ENCODE measurements at regions not wholly inside any gene's neighbourhood (a gene's known extent, or its start where the extent isn't known, plus 50 kb on each side); places are given as distances from the start of the nearest gene placed in this dataset.

DNA sequence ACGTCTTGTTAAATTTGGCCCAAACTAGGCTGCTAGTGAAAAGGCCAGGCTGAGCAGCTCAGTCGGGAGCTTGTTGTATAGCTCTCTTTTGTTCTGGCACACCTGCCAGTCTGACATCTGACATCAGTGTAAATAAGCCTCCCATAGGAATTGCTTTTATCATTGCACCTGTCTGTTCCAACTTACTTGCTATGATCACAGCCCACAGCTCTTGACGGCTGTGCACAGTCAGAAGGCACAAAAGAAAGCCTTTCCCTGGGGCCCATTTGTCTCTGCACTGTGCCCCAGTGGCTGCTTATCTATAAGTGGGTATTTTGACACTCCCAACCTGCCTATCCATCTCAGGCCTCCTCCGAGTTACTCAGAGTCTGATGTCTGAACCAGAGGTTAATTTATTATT lies 324.5 kb downstream of the NUAK1 start:
- Histone ChIP-seq H3K4me1 (peaks cover 0 to 8% (median 5%) of the 10 kb centered on the region in 4 donors), H3K9me3 (no peaks in the 10 kb centered on the region), H3K36me3 (no peaks in the 10 kb centered on the region), H3K27me3 (no peaks in the 10 kb centered on the region), H3K27ac (replicated peaks in 1 of 4) (no peak overlapping the region), H3K4me3 (no peak overlapping the region)
- TF ChIP-seq POLR2A (IDR thresholded peaks at IDR 0.05; ENCODE audit: low read depth) (no peak), POLR2AphosphoS5 (IDR thresholded peaks at IDR 0.05) (no peak), EP300 (IDR thresholded peaks at IDR 0.05) (no peak)
- TF ChIP-seq, protein P1, sequence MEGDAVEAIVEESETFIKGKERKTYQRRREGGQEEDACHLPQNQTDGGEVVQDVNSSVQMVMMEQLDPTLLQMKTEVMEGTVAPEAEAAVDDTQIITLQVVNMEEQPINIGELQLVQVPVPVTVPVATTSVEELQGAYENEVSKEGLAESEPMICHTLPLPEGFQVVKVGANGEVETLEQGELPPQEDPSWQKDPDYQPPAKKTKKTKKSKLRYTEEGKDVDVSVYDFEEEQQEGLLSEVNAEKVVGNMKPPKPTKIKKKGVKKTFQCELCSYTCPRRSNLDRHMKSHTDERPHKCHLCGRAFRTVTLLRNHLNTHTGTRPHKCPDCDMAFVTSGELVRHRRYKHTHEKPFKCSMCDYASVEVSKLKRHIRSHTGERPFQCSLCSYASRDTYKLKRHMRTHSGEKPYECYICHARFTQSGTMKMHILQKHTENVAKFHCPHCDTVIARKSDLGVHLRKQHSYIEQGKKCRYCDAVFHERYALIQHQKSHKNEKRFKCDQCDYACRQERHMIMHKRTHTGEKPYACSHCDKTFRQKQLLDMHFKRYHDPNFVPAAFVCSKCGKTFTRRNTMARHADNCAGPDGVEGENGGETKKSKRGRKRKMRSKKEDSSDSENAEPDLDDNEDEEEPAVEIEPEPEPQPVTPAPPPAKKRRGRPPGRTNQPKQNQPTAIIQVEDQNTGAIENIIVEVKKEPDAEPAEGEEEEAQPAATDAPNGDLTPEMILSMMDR (IDR thresholded peaks at IDR 0.05), result no peak
- intact Hi-C loops (cut with DNase I), result no loop called here
- WGBS, result 90% methylated on average over 4 of the region's 4 CpGs
- DNase-seq (ENCODE audit: extremely low spot score), result peak; percentile 42

DNA sequence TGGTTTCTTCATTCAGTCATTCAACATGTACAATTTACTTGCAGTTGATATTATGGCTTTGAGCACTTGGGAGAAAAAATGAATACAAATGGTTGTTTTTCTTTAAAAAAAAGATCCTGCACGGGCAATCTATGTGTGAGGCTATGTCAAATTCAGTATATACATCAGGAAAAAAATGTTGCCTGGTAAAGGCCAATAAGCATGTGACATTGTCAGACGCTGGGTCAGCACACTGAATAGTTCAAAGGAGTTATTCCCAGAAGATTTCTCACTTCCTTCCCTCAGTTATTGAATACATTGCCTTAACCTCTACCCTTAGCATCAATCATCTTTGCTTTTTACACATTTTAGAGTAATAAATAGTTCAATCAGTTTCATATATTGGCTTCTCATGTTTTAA lies 319.2 kb downstream of the NUAK1 start:
- intact Hi-C loops (cut with DNase I), result no loop called here
- TF ChIP-seq EP300 (IDR thresholded peaks at IDR 0.05) (no peak), POLR2AphosphoS5 (IDR thresholded peaks at IDR 0.05) (no peak), POLR2A (IDR thresholded peaks at IDR 0.05; ENCODE audit: low read depth) (no peak)
- TF ChIP-seq, protein P1 (IDR thresholded peaks at IDR 0.05), result no peak
- H3K27me3 ChIP-seq, result no peaks in the 10 kb centered on the region
- no peaks in the 10 kb centered on the region for H3K9me3 ChIP-seq
- no peak for DNase-seq (ENCODE audit: extremely low spot score)
- H3K36me3 ChIP-seq, result no peaks in the 10 kb centered on the region
- peaks cover 5 to 28% (median 13%) of the 10 kb centered on the region in 4 donors for H3K4me1 ChIP-seq
- no peak overlapping the region for H3K4me3 ChIP-seq
- H3K27ac ChIP-seq (replicated peaks in 1 of 4), result no peak overlapping the region
- WGBS, result 80% methylated on average over 2 of the region's 2 CpGs

DNA sequence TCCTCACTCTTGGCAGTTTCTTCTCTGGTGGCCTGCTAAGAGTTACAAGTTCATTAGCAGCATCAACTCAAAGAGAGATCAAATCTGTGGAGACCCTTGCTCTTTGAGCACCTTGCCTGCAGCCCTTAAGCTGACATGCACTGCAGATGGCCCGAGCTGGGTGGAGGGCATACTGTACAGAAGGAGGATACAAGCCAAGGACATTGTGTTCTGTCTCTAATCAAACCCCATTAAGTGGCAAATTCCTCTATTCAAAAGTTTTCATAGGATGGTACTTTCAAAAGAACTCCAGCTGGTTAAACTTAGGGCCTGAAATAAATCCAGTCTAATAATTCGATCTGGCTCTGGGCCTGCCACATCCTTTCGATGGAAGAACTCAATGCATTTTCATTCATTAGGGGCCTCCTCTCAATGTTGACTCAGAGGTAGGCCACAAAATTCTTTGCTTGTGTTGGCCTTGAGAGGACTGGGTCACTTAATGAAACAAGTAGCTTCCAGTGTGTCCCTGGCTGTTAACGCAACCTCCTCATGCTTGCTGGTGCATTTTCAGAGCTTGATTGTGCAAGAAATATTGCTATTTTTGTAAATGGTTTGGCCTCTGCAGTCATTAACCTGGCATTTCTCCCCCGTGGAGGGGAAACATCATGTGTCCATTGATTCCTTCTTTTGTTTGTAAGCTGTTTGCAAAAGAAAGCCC lies 318.2 kb downstream of the NUAK1 start:
- intact Hi-C loops (cut with DNase I), result no loop called here
- Histone ChIP-seq H3K36me3 (no peaks in the 10 kb centered on the region), H3K27me3 (no peaks in the 10 kb centered on the region), H3K4me3 (no peak overlapping the region), H3K9me3 (no peaks in the 10 kb centered on the region), H3K27ac (replicated peaks in 1 of 4) (no peak overlapping the region), H3K4me1 (peaks cover 5 to 28% (median 13%) of the 10 kb centered on the region in 4 donors)
- TF ChIP-seq EP300 (IDR thresholded peaks at IDR 0.05), result no peak
- peak in 1 of 2 donors; percentile 8 for TF ChIP-seq POLR2AphosphoS5 (IDR thresholded peaks at IDR 0.05)
- TF ChIP-seq, protein P1 (IDR thresholded peaks at IDR 0.05), result no peak
- TF ChIP-seq POLR2A (IDR thresholded peaks at IDR 0.05; ENCODE audit: low read depth), result no peak
- no peak for DNase-seq (ENCODE audit: extremely low spot score)
- 53% methylated on average over 5 of the region's 5 CpGs for WGBS

DNA sequence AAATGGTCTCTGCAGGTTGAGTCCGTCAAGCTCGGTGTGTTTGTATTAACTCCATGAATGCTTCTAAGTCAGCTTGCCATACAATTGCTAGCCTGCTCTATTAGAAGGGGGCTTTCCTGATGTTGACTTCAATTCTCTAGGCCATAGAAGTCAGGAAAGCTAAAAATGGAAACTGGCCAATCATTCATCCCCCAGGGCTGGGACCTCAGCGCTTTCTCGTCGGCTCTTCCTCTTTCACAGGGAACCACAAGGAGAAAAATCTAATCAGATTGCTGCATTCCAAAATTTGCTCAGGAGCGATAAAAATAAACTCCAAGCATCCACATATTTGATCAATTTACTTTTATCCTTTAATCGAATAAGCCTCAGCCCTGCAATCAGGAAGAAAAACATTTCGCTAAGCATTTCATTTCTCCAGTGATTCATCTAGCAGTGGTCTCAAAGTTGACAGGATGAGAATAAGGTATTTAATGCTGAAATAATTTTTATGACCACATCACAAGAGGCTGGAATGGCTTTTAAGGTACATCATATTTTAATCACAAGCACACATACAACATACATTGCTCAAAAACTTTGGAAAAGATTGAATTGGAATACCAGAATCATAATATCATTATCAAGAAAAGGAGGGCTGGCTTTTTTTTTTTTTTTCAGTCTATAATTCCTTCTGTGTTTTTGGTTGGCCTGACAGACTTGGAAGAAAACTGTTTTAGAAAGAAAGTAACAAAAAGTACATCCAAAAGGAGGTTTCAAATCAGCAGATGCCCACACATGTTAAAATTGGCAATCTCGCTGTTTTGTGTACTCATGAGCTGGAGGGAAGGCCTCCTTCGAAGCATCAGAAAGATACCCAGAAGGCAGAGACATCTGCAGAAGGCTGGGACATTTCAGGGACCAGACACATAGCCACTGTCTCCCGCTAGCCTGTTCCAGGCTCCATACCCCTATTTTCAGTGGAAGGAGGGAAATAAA lies 316.3 kb downstream of the NUAK1 start:
- no peak overlapping the region for H3K27ac ChIP-seq (replicated peaks in 1 of 4)
- intact Hi-C loops (cut with DNase I), result no loop called here

More for the DNA sequence above, 316.3 kb downstream of the NUAK1 start:
- WGBS, result 80% methylated on average over 11 of the region's 11 CpGs
- no peaks in the 10 kb centered on the region for H3K36me3 ChIP-seq
- TF ChIP-seq POLR2A (IDR thresholded peaks at IDR 0.05; ENCODE audit: low read depth) (no peak), POLR2AphosphoS5 (IDR thresholded peaks at IDR 0.05) (no peak), EP300 (IDR thresholded peaks at IDR 0.05) (no peak)
- TF ChIP-seq, protein P1 (IDR thresholded peaks at IDR 0.05), result no peak
- no peak overlapping the region for H3K4me3 ChIP-seq
- H3K9me3 ChIP-seq, result no peaks in the 10 kb centered on the region
- H3K27me3 ChIP-seq, result no peaks in the 10 kb centered on the region
- H3K4me1 ChIP-seq, result peaks cover 5 to 28% (median 13%) of the 10 kb centered on the region in 4 donors
- DNase-seq (ENCODE audit: extremely low spot score), result no peak

Measured in esophagus muscularis mucosa (tissue), 4 donors.